ENCODE measurements at regions not wholly inside any gene's neighbourhood (a gene's known extent, or its start where the extent isn't known, plus 50 kb on each side); places are given as distances from the start of the nearest gene placed in this dataset.
"Not testable (repeated sequence)": the region's sequence is repeated elsewhere in the genome, so short reads cannot be mapped to it uniquely, and the experiment has no call there.

DNA sequence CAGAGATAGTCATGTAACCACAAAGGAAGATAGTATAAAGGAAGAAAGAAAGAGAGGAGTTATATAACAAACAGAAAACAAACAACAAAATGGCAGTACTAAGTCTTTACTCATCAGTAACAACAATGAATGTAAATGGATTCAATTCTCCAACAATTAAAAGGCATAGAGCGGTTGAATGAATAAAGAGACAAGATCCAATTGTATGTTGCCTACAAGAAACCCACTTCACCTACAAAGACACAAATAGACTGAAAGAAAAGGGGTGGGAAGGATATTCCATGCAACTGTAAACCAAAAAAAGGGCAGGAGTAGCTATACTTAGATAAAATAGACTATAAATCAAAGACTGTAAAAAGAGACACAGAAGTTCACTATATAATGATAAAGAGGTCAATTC is 157.3 kb upstream of the CREB1 start:
- no peak for DNase-seq

DNA sequence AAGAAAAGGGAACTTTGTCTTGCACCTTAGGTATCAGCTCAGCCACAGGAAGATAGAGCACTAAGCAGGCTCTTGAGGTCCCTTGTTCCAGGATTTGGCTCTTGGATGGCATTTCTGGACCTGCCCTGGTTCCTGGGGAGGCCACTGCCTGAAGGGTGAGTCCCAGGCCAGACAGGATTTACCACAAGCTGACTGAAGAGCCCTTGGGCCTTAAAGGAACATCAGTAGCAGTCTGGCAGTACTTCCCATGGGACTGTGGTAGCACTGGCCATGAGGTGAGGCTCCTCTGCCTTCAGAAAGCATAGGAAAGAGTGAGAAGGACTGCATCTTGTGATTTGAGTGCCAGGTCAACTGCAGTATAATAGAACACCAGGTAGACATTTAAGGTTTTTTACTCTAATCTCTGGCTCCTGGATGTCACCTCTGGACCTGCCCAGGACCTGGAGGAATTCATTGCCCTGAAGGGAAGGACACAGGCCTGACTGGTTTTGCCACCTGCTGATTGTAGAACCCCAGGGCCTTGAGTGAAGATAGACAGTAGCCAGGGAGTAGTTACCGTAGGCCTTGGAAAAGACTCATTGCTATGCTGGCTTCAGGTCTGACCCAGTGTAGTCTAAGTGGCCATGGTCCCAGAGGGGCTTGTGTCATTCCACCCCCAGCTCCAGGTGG is 154.4 kb upstream of the CREB1 start:
- DNase-seq: no peak

DNA sequence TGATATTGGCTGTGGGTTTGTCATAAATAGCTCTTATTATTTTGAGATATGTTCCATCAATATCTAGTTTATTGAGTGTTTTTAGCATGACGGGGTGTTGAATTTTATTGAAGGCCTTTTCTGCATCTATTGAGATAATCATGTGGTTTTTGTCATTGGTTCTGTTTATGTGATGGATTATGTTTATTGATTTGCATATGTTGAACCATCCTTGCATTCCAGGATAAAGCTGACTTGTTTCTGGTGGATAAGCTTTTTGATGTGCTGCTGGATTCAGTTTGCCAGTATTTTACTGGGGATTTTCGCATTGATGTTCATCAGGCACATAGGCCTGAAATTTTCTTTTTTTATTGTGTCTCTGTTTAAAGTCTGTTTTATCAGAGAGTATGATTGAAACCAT is 151.1 kb upstream of the CREB1 start:
- DNase-seq: not testable (repeated sequence)

DNA sequence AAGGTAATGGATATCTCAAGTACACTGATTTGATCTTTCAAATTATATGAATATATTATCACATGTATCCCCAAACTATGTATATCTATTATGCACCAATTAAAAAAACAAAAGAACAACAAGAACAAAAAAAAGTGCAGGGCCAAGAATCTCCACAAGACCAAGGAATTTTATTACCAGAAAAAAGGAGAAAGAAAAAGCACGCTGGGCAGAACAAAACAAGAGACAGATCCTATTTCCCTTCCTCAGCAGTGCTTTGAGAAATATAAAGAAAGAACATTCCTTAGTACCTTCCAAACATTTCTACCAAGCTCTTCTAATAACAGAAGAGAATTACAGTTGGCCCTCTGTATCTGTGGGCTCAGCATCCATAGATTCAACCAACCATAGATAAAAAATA is 144.7 kb upstream of the CREB1 start:
- DNase-seq: no peak

DNA sequence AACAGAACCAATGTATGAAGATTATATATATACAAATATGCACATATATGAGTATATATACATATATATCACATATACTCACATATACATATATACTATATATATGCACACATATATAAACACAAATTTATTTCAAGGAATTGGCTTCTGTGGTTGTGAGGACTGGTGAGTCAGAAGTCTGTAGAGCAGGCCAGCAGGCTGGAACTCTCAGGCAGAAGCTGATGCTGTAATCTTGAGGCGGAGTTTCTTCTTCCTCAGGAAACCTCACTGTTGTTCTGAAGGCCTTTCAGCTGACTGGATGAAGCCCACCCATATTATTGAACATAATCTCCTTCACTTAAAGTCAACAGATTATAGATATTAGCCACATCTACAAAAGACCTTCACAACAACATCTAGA is 143.9 kb upstream of the CREB1 start:
- DNase-seq: peak; percentile 52

DNA sequence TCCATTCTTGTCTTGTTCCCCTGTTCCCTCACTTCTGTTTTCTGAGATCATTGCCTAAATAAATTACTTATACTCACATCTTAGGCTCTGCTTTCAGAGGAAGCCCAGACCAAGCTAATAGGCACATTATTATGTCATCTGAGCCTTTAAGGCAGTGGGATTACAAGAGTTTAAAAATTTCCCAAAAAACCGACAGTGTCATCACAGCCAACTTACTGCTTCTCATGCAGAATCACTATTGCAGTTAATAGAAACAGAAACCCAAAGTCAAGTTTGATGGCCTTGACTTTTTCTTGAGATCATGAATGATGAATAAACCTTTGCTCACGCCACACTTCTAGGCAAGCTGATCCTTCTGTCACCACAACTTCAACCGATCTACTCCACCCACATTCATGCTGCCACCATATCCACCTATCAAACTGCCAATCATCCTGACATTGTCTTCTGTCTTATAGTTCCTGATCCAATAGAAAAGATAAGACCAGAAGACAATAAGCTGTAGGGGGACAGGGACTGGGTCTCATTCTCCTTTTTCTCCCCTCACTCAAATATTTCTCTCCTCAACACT is 142.7 kb upstream of the CREB1 start:
- no peak for DNase-seq

DNA sequence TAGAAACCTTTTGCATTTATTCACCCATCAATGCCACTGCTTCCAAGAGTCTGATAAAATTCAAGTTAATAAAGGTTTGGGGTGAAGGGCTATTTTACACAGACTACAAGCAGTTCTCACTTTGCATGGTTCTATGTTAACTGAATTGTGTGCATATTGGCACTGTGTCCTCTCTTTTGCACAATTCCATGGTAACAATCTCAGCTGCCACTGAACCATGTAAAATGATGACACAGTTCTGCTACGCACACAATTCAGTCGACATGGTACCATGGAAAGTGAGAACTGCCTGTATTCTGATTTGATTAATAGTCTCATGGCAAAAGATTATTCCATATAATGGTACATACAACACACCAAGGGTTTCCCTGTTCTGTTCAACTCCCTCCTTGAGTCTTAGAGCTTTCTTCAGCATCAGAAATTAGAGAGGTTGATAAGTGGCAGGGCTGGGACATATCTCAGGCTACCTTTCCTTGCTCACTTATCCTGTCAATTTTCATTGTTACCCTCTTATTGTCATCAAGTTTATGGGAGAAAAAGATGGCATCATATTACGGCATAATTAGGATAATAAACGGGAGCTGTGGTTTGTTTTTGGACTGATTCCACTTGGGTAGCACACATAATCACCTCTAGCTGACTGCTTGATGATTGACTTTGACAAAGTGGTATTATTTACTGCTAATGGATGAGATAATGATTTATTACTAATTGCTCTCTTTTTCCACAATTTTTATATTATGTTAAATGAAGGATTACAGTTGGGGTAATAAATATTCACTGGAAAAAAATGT is 139.3 kb upstream of the CREB1 start:
- DNase-seq: no peak

DNA sequence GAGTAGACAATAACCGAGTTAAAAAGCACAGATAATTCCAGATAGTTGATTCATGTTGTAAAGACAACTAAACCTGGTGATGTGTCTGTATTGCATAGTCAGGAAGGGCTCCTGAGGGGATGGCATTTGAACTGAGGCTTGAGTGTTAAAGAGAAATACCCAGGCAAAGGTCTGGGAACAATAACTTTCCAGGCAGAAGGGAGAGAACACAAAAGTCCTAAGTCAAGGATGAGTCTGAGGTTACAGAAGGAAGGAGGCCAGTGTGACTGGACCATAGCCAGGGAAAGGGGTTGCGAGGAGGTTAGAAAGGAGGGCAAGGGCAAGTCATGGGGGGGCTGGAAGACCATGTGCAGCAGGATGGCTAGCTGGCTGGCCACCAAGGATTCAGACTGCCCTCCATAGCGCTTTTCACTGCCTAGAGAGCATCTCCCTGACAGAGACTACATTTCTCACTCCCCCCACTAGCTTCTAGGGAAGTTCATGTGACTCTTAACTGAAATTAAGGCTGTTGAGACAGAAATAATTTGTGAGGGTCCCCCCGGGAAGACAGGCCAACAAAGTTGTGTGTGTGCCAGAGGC is 135.5 kb upstream of the CREB1 start:
- peak; percentile 33 for DNase-seq

DNA sequence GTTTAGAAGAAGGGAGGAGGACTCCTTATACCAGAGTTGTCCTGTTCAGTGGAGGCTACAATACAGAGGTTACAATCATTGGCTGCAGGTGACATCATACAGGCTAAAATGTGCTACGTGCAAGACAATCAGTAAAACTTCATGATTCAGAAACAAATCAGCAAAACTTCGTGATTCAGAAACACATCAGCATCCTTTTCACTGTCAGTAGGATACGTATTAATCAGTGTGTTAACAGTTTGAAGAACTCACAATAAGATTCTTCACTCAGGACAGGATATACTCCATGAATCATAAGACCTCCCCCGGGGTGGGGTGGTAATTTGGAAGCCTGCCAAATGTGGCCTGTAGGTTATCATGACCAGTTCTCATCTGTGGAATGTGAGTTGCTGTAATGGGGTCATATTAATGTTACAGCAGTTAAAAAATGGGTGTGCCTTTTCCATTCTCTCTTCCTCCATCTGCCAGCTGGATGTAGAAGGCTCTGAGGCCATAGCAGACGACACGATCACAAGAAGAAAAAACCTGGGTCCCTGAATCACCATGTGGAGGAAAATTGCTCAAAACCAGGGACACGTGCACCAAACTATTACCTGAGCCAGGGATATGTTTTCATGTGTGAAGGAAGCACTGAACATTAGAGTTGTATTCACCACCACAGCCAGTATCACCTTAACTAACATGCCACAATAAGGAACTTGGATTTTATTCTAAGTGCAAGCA is 134.8 kb upstream of the CREB1 start:
- peak; percentile 98 for DNase-seq

DNA sequence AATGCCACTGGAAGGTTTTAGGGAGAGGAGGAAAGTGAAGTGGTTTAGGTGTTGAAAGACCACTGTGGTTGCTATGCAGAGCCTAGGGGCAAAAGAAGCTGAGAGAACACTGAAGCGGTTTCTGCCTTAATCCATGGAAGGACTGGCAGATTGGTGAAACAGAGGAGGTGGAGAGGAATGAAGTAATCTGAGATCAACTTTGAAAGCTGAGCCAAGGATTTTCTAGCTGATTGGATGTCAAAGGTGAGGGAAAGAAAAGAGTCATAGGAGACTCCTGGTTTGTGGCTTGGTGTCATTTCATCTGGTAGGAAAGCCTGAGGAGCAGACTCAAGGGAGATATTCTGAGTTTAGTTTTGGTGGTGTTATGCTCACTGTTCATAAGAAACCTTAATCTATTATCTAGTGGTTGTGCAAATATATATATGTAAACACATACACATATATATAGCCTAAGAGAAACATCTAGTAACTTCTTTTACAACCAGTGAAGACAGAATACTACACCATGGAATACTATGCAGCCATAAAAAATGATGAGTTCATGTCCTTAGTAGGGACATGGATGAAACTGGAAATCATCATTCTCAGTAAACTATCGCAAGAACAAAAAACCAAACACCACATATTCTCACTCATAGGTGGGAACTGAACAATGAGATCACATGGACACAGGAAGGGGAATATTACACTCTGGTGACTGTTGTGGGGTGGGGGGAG is 134.1 kb upstream of the CREB1 start:
- peak; percentile 61 for DNase-seq

DNA sequence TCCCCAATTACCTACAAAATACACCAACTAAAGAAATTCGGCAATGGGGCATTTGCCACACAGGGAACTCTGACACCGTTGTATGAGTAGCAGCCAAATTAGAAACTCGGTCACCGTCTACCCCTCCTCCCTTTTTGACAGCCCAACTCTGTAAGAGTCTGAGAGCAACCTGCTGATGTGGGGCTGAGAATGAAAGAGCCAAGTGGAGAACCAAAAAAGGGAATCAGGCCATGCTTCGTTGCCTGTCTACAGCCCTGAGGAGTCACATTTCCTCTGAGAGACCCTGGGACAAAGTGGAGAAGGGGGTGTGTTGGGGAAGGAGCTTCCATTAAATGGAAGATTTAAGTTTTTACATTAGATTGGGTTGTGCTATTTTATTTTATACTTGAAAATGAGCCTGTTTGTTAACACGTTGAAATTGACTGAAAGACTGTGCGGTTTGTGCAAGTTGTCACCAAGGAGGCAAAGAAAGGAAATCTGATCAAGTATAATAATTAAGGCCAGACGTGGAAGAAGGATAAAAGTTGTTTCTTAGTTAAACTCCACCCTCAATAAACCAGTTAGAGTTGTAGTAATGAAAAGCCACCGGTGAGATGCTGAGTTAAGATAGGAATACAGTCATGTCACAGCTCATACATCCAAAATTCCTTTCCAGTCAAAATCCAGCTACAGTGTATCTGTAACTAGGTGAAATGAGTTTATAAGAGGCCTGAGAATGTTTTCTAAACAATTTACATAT is 131.7 kb upstream of the CREB1 start:
- no peak for DNase-seq

DNA sequence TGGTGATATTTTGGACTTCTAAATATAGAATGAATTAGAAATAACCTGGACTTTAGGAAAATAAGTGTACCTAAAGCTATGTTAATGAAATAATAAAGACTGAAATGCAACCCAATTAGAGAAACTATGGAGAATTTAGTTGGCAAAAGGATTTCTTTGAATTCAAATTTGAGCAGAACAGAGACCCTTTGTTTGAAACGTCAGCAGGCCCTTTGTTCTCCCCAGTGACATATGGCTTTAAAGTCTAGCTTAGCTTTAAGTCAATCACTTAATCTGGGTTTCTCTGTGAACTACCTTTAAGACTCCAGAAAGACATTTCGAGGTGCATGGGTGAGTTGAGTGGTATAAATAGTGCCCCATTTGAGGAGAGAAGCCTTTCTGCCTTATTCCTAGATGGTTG is 130.5 kb upstream of the CREB1 start:
- DNase-seq: no peak

DNA sequence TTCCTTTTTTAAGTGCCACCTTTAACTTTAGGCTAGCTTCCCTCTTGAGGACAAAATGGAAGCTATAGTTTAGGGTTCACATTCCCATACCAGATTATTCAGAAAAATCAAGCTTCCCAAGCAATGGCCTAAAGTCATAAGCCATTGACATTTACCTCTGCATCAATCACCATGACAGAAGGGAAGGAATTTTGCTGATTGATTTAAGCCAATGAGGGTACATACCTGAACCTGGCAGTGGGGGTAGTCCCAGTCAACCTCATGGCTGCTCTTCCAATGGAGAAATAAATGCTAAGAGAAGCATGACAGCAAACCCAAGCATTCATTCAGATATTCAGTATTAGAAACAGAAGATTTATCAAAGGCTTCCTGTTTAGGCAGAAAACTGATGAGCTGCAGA is 128.4 kb upstream of the CREB1 start:
- no peak for DNase-seq

DNA sequence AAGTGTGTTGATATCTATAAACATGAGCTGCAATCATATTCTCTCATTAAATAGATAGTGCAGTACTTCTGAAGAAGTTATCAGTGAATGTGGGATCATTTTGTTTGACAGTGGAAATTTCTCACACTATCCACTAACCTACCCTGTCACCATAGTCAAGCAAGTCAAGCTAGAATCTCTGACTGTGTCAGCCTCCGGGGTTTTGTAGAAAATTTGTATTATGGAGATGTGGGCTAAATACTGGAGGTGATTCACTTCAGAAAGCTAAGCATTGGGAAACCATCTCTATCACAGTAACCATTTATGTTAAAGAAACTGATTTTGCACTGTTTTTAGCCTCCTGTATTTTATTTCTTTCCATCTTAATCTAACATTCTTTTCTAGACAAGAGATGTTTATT is 126.6 kb upstream of the CREB1 start:
- no peak for DNase-seq

DNA sequence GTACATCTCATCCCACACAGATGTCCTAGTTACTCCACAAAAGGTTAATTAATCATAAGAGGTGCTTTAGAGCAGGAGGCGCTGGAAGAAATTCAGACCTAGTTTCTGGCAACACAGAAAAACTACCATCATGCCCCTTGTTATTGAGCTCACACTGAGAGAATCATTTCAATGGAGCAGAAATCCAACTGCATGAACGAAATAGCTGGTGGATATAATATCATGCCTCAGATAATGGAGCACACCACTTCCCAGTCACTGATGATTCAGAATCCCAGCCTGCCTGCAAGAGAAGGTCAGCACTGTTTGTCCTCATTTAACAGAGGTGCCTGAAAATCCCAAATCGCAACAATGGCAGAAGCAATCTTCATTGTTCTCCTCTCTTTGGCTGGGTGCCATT is 125.8 kb upstream of the CREB1 start:
- DNase-seq: no peak

DNA sequence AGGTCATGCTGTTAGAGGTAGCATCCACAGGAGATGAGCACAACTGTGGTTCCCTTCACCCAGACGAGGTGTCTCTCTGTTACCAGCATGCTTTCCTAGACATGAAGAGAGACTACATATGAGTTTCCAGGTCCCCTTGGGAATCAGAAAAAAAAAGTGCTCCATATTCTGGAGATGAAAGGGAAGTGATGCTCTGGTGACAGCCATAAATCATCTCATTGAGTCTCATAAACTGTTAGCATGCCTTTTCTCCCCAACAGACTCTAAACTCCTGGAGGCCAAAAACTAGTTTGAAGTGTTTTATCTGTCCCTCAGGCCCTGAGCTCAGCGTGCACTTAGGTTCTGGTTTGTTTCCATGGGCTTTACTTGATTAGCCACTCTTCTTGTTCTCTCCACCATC is 124.6 kb upstream of the CREB1 start:
- no peak for DNase-seq

DNA sequence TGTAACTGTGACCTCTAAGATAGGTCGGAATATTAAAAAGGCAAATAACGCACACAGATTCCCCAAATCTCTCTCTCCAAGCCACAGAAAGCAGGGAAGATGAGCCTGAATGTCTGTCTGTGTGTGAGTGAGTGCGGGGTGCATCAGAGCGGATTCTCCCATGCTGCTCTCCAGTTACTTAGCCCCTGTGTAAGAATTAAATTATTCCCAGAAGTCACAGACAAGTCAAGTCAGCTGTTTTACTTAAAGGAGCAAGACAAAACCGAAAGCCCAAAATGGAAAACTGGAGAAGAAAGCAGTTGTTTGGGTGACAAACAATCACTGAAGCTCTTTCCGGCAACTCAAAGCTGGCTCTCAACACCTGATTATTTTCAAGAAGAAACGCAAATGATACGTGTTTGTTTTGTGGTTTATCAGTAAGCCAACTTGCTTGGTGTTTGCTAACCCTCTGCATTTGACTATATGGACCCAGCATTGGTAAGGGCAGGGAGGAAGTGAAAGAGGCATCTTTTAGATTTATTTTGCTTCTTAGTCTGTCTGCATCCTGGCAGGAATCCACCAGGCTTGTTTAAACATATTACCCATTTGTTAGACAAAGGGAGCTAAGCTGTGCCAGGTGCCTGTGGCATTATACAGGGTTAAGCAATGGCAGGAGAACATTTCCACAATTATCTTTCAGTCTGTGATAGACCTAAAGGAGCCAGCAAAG is 121.5 kb upstream of the CREB1 start:
- peak; percentile 51 for DNase-seq

DNA sequence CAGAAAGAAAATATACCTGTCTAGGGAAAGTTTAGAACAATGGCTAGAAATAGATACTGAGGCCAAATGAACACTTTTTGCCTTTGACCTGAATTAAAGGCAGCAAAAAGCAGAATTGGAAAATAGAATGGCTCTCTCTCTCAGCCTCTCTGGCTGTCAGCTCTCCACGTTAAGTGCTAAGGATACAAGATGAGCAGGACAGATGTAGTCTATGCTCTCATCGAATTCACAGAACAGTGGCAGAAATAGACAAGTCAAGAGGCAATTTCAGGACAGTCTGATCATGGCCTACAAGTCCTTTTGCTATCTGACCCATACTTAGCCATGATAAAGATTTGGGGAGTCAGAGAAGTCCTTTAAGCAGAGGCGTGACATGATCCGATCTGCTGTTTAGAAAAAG is 120.2 kb upstream of the CREB1 start:
- no peak for DNase-seq

DNA sequence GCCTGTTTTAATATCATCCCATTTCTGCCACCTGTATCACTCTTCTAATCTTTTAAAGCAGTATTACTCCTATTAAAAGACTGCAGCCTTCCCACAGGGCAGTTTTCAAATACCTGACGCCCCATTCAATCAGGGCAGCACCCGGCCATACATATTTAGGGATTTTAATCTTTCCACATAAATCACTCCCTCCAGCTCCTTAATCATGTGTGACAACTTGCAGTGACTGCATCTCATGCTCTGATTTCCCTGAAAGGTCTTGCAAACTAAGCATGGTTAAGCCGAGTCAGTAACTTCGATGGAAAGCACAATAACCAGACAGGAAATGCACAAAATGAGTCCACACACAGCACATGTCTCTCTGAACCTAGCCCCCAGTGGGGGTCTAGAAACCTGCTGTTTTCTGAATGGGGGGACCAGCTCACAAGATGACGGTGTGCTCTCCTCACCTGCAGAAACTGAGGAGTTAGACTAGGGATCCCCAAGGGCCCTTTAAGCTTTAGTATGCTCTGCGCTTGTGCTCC is 116.9 kb upstream of the CREB1 start:
- no peak for DNase-seq

DNA sequence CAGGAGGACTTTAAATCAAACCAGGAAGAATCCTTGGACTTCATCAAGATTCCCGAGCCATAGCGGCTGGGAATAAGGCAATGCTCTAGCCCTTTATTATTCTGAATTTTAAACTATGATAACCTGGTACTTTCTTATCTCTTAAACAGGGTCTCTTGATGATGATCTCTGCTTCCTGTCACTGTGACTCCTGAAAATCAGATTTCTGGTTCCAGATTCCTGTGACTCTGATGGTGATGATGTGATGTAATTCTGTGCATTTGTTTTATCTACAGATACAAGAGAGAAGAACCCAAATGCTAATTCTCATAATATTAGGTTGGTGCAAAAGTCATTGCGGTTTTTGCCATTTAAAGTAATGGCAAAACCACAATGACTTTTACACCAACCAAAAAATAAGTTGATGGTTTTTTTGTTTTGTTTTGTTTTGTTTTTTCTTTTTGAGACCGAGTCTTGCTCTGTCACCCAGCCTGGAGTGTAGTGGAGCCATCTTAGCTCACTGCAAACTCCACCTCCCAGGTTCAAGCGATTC is 116.3 kb upstream of the CREB1 start:
- no peak for DNase-seq

DNA sequence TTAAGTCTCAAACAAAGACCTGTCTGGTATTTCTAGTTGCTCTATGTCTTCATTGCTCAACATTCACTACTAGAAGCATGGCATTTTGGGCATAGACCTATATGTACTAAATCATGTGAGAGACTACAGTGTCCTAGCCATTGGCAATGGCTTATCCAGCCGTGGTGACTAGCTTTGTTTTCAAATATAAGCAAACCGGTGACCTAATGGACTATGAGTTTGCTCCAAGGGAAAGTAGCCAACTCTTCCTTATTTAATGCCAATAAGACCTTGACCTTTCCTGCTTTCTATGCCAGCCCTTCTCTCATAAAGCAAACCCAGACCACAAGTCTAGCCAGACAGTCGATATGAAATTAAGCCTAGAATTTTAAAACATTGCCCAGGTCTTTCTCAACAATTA is 113.7 kb upstream of the CREB1 start:
- DNase-seq: no peak

All from kidney glomerular epithelial cell (primary cell).